Hematopoietic multipotent progenitor cell treated with erythropoietin and hydrocortisone succinate and interleukin-3 and kit ligand, for 4 days (in vitro differentiated cells): ENCODE measurements at regions not wholly inside any gene's neighbourhood (a gene's known extent, or its start where the extent isn't known, plus 50 kb on each side); places are given as distances from the start of the nearest gene placed in this dataset.
"Not testable (repeated sequence)": the region's sequence is repeated elsewhere in the genome, so short reads cannot be mapped to it uniquely, and the experiment has no call there.

ENCODE experiments used
- DNase-seq: peaks from one replicate; pipeline ENCODE4 v3.0.0-alpha.2; 2015

GRCh38 chr14:82636426-82636825 lies 1102.8 kb upstream of the SEL1L start:
- DNase-seq, result no peak

GRCh38 chr14:82641050-82641540 lies 1107.4 kb upstream of the SEL1L start:
- DNase-seq, result no peak

GRCh38 chr14:82642425-82642824 lies 1108.8 kb upstream of the SEL1L start:
- peak; percentile 57 for DNase-seq

GRCh38 chr14:82647088-82647810 lies 1113.6 kb upstream of the SEL1L start:
- DNase-seq, result no peak

GRCh38 chr14:82655770-82656169 lies 1122.1 kb upstream of the SEL1L start:
- DNase-seq, result no peak

- no peak for DNase-seq
Measured at GRCh38 chr14:82657186-82657675, 1123.6 kb upstream of the SEL1L start.

GRCh38 chr14:82661258-82661657 lies 1127.6 kb upstream of the SEL1L start:
- DNase-seq, result no peak

- no peak for DNase-seq
Measured at GRCh38 chr14:82667006-82667405, 1133.4 kb upstream of the SEL1L start.

- no peak for DNase-seq
Measured at GRCh38 chr14:82667501-82667900, 1133.8 kb upstream of the SEL1L start.

- DNase-seq, result no peak
Measured at GRCh38 chr14:82676403-82676802, 1142.8 kb upstream of the SEL1L start.

- no peak for DNase-seq
Measured at GRCh38 chr14:82689948-82690347, 1156.3 kb upstream of the SEL1L start.

- not testable (repeated sequence) for DNase-seq
Measured at GRCh38 chr14:82691191-82691590, 1157.5 kb upstream of the SEL1L start.

- DNase-seq, result no peak
Measured at GRCh38 chr14:82694820-82695219, 1161.2 kb upstream of the SEL1L start.

GRCh38 chr14:82704218-82704617 lies 1170.6 kb upstream of the SEL1L start:
- no peak for DNase-seq

- peak; percentile 74 for DNase-seq
Measured at GRCh38 chr14:82710267-82710841, 1176.7 kb upstream of the SEL1L start.

GRCh38 chr14:82719617-82720016 lies 1186.0 kb upstream of the SEL1L start:
- DNase-seq, result no peak

- no peak for DNase-seq
Measured at GRCh38 chr14:82720431-82720830, 1186.8 kb upstream of the SEL1L start.

GRCh38 chr14:82720946-82721345 lies 1187.3 kb upstream of the SEL1L start:
- DNase-seq, result no peak

GRCh38 chr14:82724316-82724715 lies 1190.7 kb upstream of the SEL1L start:
- peak; percentile 10 for DNase-seq

GRCh38 chr14:82725213-82725612 lies 1191.6 kb upstream of the SEL1L start:
- no peak for DNase-seq

- no peak for DNase-seq
Measured at GRCh38 chr14:82731526-82731925, 1197.9 kb upstream of the SEL1L start.

GRCh38 chr14:82740547-82740946 lies 1206.9 kb upstream of the SEL1L start:
- DNase-seq, result no peak

- DNase-seq, result no peak
Measured at GRCh38 chr14:82755476-82755875, 1221.8 kb upstream of the SEL1L start.

- DNase-seq, result no peak
Measured at GRCh38 chr14:82755923-82756322, 1222.3 kb upstream of the SEL1L start.

GRCh38 chr14:82757776-82758175 lies 1224.1 kb upstream of the SEL1L start:
- DNase-seq, result no peak
